ENCODE measurements at regions not wholly inside any gene's neighbourhood (a gene's known extent, or its start where the extent isn't known, plus 50 kb on each side); places are given as distances from the start of the nearest gene placed in this dataset.

- 39 to 52% methylated on average over 2 of the region's 2 CpGs for WGBS, 2 donors
- no peak for DNase-seq
- Histone ChIP-seq H3K9me3 (ENCODE audit: control insufficient read depth, low read length) (no peaks in the 10 kb centered on the region), H3K27ac (ENCODE audit: low read depth in 1 of 2, low read length in 2 of 2) (no peak overlapping the region), H3K27me3 (ENCODE audit: control insufficient read depth in 1 of 2, insufficient read depth in 2 of 2, low read length in 1 of 2) (no peaks in the 10 kb centered on the region), H3K4me3 (ENCODE audit: low read length in 2 of 2) (no peak overlapping the region), H3K4me1 (ENCODE audit: control insufficient read depth in 1 of 2, insufficient read depth in 2 of 2, low read length in 2 of 2) (no peaks in the 10 kb centered on the region), H3K36me3 (ENCODE audit: control insufficient read depth in 1 of 2, insufficient read depth in 2 of 2, low read length in 1 of 2) (no peaks in the 10 kb centered on the region)
- ATAC-seq (ENCODE audit: low FRiP score) = no peak
- intact Hi-C loops (cut with DNase I) = no loop called here
Measured at GRCh38 chr17:70878879-70879278, 709.5 kb downstream of the KCNJ2 start.

GRCh38 chr17:70879401-70879800 lies 710.1 kb downstream of the KCNJ2 start:
- Histone ChIP-seq H3K4me3 (ENCODE audit: low read length in 2 of 2) (no peak overlapping the region), H3K9me3 (ENCODE audit: control insufficient read depth, low read length) (no peaks in the 10 kb centered on the region), H3K36me3 (ENCODE audit: control insufficient read depth in 1 of 2, insufficient read depth in 2 of 2, low read length in 1 of 2) (no peaks in the 10 kb centered on the region), H3K27ac (ENCODE audit: low read depth in 1 of 2, low read length in 2 of 2) (no peak overlapping the region), H3K4me1 (ENCODE audit: control insufficient read depth in 1 of 2, insufficient read depth in 2 of 2, low read length in 2 of 2) (no peaks in the 10 kb centered on the region), H3K27me3 (ENCODE audit: control insufficient read depth in 1 of 2, insufficient read depth in 2 of 2, low read length in 1 of 2) (no peaks in the 10 kb centered on the region)
- intact Hi-C loops (cut with DNase I) = no loop called here
- ATAC-seq (ENCODE audit: low FRiP score) = no peak
- 48 to 59% methylated on average over 3 of the region's 3 CpGs for WGBS, 2 donors
- DNase-seq = no peak

GRCh38 chr17:70881093-70881492 lies 711.8 kb downstream of the KCNJ2 start:
- intact Hi-C loops (cut with DNase I) = no loop called here
- WGBS, 2 donors = 3 to 17% methylated on average over 1 of the region's 1 CpG
- no peaks in the 10 kb centered on the region for H3K27me3 ChIP-seq (ENCODE audit: control insufficient read depth in 1 of 2, insufficient read depth in 2 of 2, low read length in 1 of 2)
- H3K4me3 ChIP-seq (ENCODE audit: low read length in 2 of 2) = no peak overlapping the region
- H3K27ac ChIP-seq (ENCODE audit: low read depth in 1 of 2, low read length in 2 of 2) = no peak overlapping the region
- ATAC-seq (ENCODE audit: low FRiP score) = no peak
- no peaks in the 10 kb centered on the region for H3K4me1 ChIP-seq (ENCODE audit: control insufficient read depth in 1 of 2, insufficient read depth in 2 of 2, low read length in 2 of 2)
- H3K9me3 ChIP-seq (ENCODE audit: control insufficient read depth, low read length) = no peaks in the 10 kb centered on the region
- DNase-seq = no peak
- no peaks in the 10 kb centered on the region for H3K36me3 ChIP-seq (ENCODE audit: control insufficient read depth in 1 of 2, insufficient read depth in 2 of 2, low read length in 1 of 2)

GRCh38 chr17:70882504-70882903 lies 713.2 kb downstream of the KCNJ2 start:
- H3K36me3 ChIP-seq (ENCODE audit: control insufficient read depth in 1 of 2, insufficient read depth in 2 of 2, low read length in 1 of 2) = no peaks in the 10 kb centered on the region
- intact Hi-C loops (cut with DNase I) = no loop called here
- no peaks in the 10 kb centered on the region for H3K9me3 ChIP-seq (ENCODE audit: control insufficient read depth, low read length)
- ATAC-seq (ENCODE audit: low FRiP score) (no peak), DNase-seq (no peak)
- H3K27ac ChIP-seq (ENCODE audit: low read depth in 1 of 2, low read length in 2 of 2) = no peak overlapping the region
- 41 to 55% methylated on average over 6 of the region's 6 CpGs for WGBS, 2 donors
- no peak overlapping the region for H3K4me3 ChIP-seq (ENCODE audit: low read length in 2 of 2)
- H3K27me3 ChIP-seq (ENCODE audit: control insufficient read depth in 1 of 2, insufficient read depth in 2 of 2, low read length in 1 of 2) = no peaks in the 10 kb centered on the region
- no peaks in the 10 kb centered on the region for H3K4me1 ChIP-seq (ENCODE audit: control insufficient read depth in 1 of 2, insufficient read depth in 2 of 2, low read length in 2 of 2)

GRCh38 chr17:70886648-70887047 lies 717.3 kb downstream of the KCNJ2 start:
- intact Hi-C loops (cut with DNase I) = no loop called here
- Histone ChIP-seq H3K36me3 (ENCODE audit: control insufficient read depth in 1 of 2, insufficient read depth in 2 of 2, low read length in 1 of 2) (no peaks in the 10 kb centered on the region), H3K4me1 (ENCODE audit: control insufficient read depth in 1 of 2, insufficient read depth in 2 of 2, low read length in 2 of 2) (no peaks in the 10 kb centered on the region), H3K27me3 (ENCODE audit: control insufficient read depth in 1 of 2, insufficient read depth in 2 of 2, low read length in 1 of 2) (no peaks in the 10 kb centered on the region), H3K4me3 (ENCODE audit: low read length in 2 of 2) (no peak overlapping the region), H3K27ac (ENCODE audit: low read depth in 1 of 2, low read length in 2 of 2) (no peak overlapping the region), H3K9me3 (ENCODE audit: control insufficient read depth, low read length) (no peaks in the 10 kb centered on the region)
- ATAC-seq (ENCODE audit: low FRiP score) = no peak
- 37 to 47% methylated on average over 2 of the region's 2 CpGs for WGBS, 2 donors
- no peak for DNase-seq

GRCh38 chr17:70888324-70888723 lies 719.0 kb downstream of the KCNJ2 start:
- whole genome bisulfite sequencing, 2 donors = 22 to 33% methylated on average over 2 of the region's 2 CpGs
- Histone ChIP-seq H3K27ac (ENCODE audit: low read depth in 1 of 2, low read length in 2 of 2) (no peak overlapping the region), H3K4me3 (ENCODE audit: low read length in 2 of 2) (no peak overlapping the region), H3K36me3 (ENCODE audit: control insufficient read depth in 1 of 2, insufficient read depth in 2 of 2, low read length in 1 of 2) (no peaks in the 10 kb centered on the region), H3K9me3 (ENCODE audit: control insufficient read depth, low read length) (no peaks in the 10 kb centered on the region), H3K27me3 (ENCODE audit: control insufficient read depth in 1 of 2, insufficient read depth in 2 of 2, low read length in 1 of 2) (no peaks in the 10 kb centered on the region), H3K4me1 (ENCODE audit: control insufficient read depth in 1 of 2, insufficient read depth in 2 of 2, low read length in 2 of 2) (no peaks in the 10 kb centered on the region)
- ATAC-seq (ENCODE audit: low FRiP score) (no peak), DNase-seq (no peak)
- intact Hi-C loops (cut with DNase I) = no loop called here

- no peaks in the 10 kb centered on the region for H3K36me3 ChIP-seq (ENCODE audit: control insufficient read depth in 1 of 2, insufficient read depth in 2 of 2, low read length in 1 of 2)
- no peak for DNase-seq
- no peak overlapping the region for H3K27ac ChIP-seq (ENCODE audit: low read depth in 1 of 2, low read length in 2 of 2)
- no peaks in the 10 kb centered on the region for H3K27me3 ChIP-seq (ENCODE audit: control insufficient read depth in 1 of 2, insufficient read depth in 2 of 2, low read length in 1 of 2)
- intact Hi-C loops (cut with DNase I) = no loop called here
- no peak for ATAC-seq (ENCODE audit: low FRiP score)
- no peak overlapping the region for H3K4me3 ChIP-seq (ENCODE audit: low read length in 2 of 2)
- no peaks in the 10 kb centered on the region for H3K4me1 ChIP-seq (ENCODE audit: control insufficient read depth in 1 of 2, insufficient read depth in 2 of 2, low read length in 2 of 2)
- peaks cover 4% of the 10 kb centered on the region for H3K9me3 ChIP-seq (ENCODE audit: control insufficient read depth, low read length)
- WGBS, 2 donors = 41 to 52% methylated on average over 4 of the region's 4 CpGs
Measured at GRCh38 chr17:70891306-70891705, 722.0 kb downstream of the KCNJ2 start.

GRCh38 chr17:70892527-70892926 lies 723.2 kb downstream of the KCNJ2 start:
- no peaks in the 10 kb centered on the region for H3K36me3 ChIP-seq (ENCODE audit: control insufficient read depth in 1 of 2, insufficient read depth in 2 of 2, low read length in 1 of 2)
- no peaks in the 10 kb centered on the region for H3K27me3 ChIP-seq (ENCODE audit: control insufficient read depth in 1 of 2, insufficient read depth in 2 of 2, low read length in 1 of 2)
- no peak overlapping the region for H3K4me3 ChIP-seq (ENCODE audit: low read length in 2 of 2)
- intact Hi-C loops (cut with DNase I) = no loop called here
- H3K4me1 ChIP-seq (ENCODE audit: control insufficient read depth in 1 of 2, insufficient read depth in 2 of 2, low read length in 2 of 2) = no peaks in the 10 kb centered on the region
- H3K27ac ChIP-seq (ENCODE audit: low read depth in 1 of 2, low read length in 2 of 2) = no peak overlapping the region
- DNase-seq (no peak), ATAC-seq (ENCODE audit: low FRiP score) (no peak)
- peaks cover 4% of the 10 kb centered on the region for H3K9me3 ChIP-seq (ENCODE audit: control insufficient read depth, low read length)
- WGBS, 2 donors = 16 to 43% methylated on average over 1 of the region's 1 CpG

GRCh38 chr17:70896843-70897242 lies 727.5 kb downstream of the KCNJ2 start:
- 48 to 68% methylated on average over 4 of the region's 4 CpGs for WGBS, 2 donors
- Histone ChIP-seq H3K36me3 (ENCODE audit: control insufficient read depth in 1 of 2, insufficient read depth in 2 of 2, low read length in 1 of 2) (no peaks in the 10 kb centered on the region), H3K4me1 (ENCODE audit: control insufficient read depth in 1 of 2, insufficient read depth in 2 of 2, low read length in 2 of 2) (no peaks in the 10 kb centered on the region), H3K27me3 (ENCODE audit: control insufficient read depth in 1 of 2, insufficient read depth in 2 of 2, low read length in 1 of 2) (no peaks in the 10 kb centered on the region), H3K4me3 (ENCODE audit: low read length in 2 of 2) (no peak overlapping the region), H3K27ac (ENCODE audit: low read depth in 1 of 2, low read length in 2 of 2) (no peak overlapping the region), H3K9me3 (ENCODE audit: control insufficient read depth, low read length) (peaks cover 5% of the 10 kb centered on the region)
- intact Hi-C loops (cut with DNase I) = no loop called here
- no peak for ATAC-seq (ENCODE audit: low FRiP score)
- no peak for DNase-seq
